GM12878 (cell line): ENCODE measurements at regions not wholly inside any gene's neighbourhood (a gene's known extent, or its start where the extent isn't known, plus 50 kb on each side); places are given as distances from the start of the nearest gene placed in this dataset.

Experiments used
- ATAC-seq: fragments of 200-7000 bp; cut with Tn5 transposase; 3 replicates; pipeline ENCODE4 v1.9.1; 2020; ENCODE audit warnings: mild to moderate bottlenecking, moderate library complexity
- BruUV-seq: library from RNA; stranded (reverse); fragments of 400-500 nt; replicated peaks from 2 replicates; lab custom pipeline; 2021; lab: Mats Ljungman, UMichigan
- CTCF ChIA-PET: fragments of 300-600 bp; sonication (Branson Sonifier 250); formaldehyde crosslinking; extraction: SDS; loops from one replicate; lab custom pipeline; 2021; ENCODE audit warnings: inconsistent platforms; lab: Yijun Ruan, JAX
- POLR2A ChIA-PET: fragments of 350-600 bp; formaldehyde crosslinking; extraction: SDS; loops from one replicate; lab custom pipeline; 2021; ENCODE audit warnings: inconsistent platforms; lab: Charles Lee
- RAD21 ChIA-PET: fragments of 300-600 bp; sonication (Branson Sonifier 250); formaldehyde crosslinking; loops from one replicate; lab custom pipeline; 2023; ENCODE audit warnings: antibody characterized with exemption; ENCODE audit not compliant: unreplicated experiment; lab: Charles Lee
- SMC1A ChIA-PET: fragments of 300-600 bp; sonication (Branson Sonifier 250); formaldehyde crosslinking; loops from one replicate; lab custom pipeline; 2023; ENCODE audit not compliant: unreplicated experiment, uncharacterized antibody; lab: Charles Lee
- DNase-seq: peaks from one replicate; pipeline ENCODE4 v3.0.0-alpha.2; 2011; ENCODE audit warnings: low read depth, low spot score
- FAIRE-seq: peaks from 3 replicates; lab custom pipeline; 2011; peaks lifted over from hg19 to GRCh38; lab: Jason Lieb, UNC
- H2AFZ ChIP-seq: 2 replicates; pipeline ENCODE4 v1.6.0; 2011; ENCODE audit warnings: low read depth, low read length, control low read depth; ENCODE audit not compliant: control insufficient read depth
- H3K27ac ChIP-seq: 2 replicates; pipeline ENCODE4 v1.5.1; 2011; ENCODE audit warnings: control low read depth; ENCODE audit not compliant: control insufficient read depth, insufficient read depth
- H3K27me3 ChIP-seq, 2 experiments: replicated peaks in 1 of 2; 2 replicates each; pipeline versions ENCODE4 v1.6.0 to v1.6.1; 2011; ENCODE audit warnings: low read length in 1 of 2; ENCODE audit not compliant: control insufficient read depth in 2 of 2, insufficient read depth in 2 of 2
- H3K36me3 ChIP-seq, 2 experiments: 2 replicates each; pipeline ENCODE4 v1.5.1; 2011; ENCODE audit warnings: low read length in 1 of 2; ENCODE audit not compliant: control insufficient read depth in 2 of 2, insufficient read depth in 2 of 2
- H3K4me1 ChIP-seq: 2 replicates; pipeline ENCODE4 v1.6.1; 2011; ENCODE audit warnings: mild to moderate bottlenecking, low read length, moderate library complexity, mixed read lengths; ENCODE audit not compliant: control insufficient read depth, insufficient read depth
- H3K4me2 ChIP-seq: 2 replicates; pipeline ENCODE4 v1.6.0; 2011; ENCODE audit warnings: control low read depth; ENCODE audit not compliant: control insufficient read depth, insufficient read depth
- H3K4me3 ChIP-seq: fragments of 200-600 bp; sonication (generic); 2 replicates; pipeline ENCODE4 v1.5.1; 2016
- H3K79me2 ChIP-seq: 2 replicates; pipeline ENCODE4 v1.6.0; 2011; ENCODE audit warnings: low read length; ENCODE audit not compliant: control insufficient read depth, insufficient read depth
- H3K9ac ChIP-seq: 2 replicates; pipeline ENCODE4 v1.8.0; 2011; ENCODE audit warnings: low read length, control low read depth, mixed read lengths; ENCODE audit not compliant: control insufficient read depth, insufficient read depth
- H3K9me3 ChIP-seq: replicated peaks from 3 replicates; pipeline ENCODE4 v1.5.1; 2011; ENCODE audit warnings: mild to moderate bottlenecking, low read length; ENCODE audit not compliant: control insufficient read depth, insufficient read depth
- H4K20me1 ChIP-seq: 2 replicates; pipeline ENCODE4 v1.6.0; 2011; ENCODE audit not compliant: control insufficient read depth, insufficient read depth
- ATF7 ChIP-seq: fragments of 450-650 bp; IDR thresholded peaks from 2 replicates; pipeline ENCODE4 v1.6.1; 2016; ENCODE audit warnings: low read depth, mild to moderate bottlenecking
- CBFB ChIP-seq: IDR thresholded peaks from 2 replicates; pipeline ENCODE4 v1.6.1; 2016; ENCODE audit warnings: antibody characterized with exemption, low read depth
- CEBPZ ChIP-seq: fragments of 150-350 bp; IDR thresholded peaks from 2 replicates; pipeline ENCODE4 v1.6.1; 2016; ENCODE audit warnings: low read depth, low read length
- CHD2 ChIP-seq: IDR thresholded peaks from 2 replicates; pipeline ENCODE4 v1.6.1; 2011; ENCODE audit warnings: low read depth, low read length, improper control_type of control experiment, borderline replicate concordance
- E2F8 ChIP-seq: fragments of 450-650 bp; IDR thresholded peaks from 2 replicates; pipeline ENCODE4 v1.6.1; 2018; ENCODE audit warnings: mild to moderate bottlenecking, low read depth, moderate library complexity; ENCODE audit not compliant: partially characterized antibody
- EED ChIP-seq: sonication (generic); IDR thresholded peaks from 2 replicates; pipeline ENCODE4 v1.6.1; 2016; ENCODE audit warnings: antibody characterized with exemption, low read depth
- ETV6 ChIP-seq, 2 experiments: fragments of 450-650 bp in 1 of 2; IDR thresholded peaks in 1 of 2; conservative IDR thresholded peaks in 1 of 2; 2 replicates each; pipeline ENCODE4 v1.6.1; 2014; ENCODE audit warnings: antibody characterized with exemption in 1 of 2, borderline replicate concordance in 1 of 2, low read depth in 1 of 2, mild to moderate bottlenecking in 1 of 2, moderate library complexity in 1 of 2
- FOS ChIP-seq: IDR thresholded peaks from 3 replicates; pipeline ENCODE4 v1.6.1; 2011; ENCODE audit warnings: borderline replicate concordance; ENCODE audit not compliant: insufficient read length; ENCODE audit errors: extremely low read depth
- JUND ChIP-seq: IDR thresholded peaks from 2 replicates; pipeline ENCODE4 v1.6.1; 2012; ENCODE audit warnings: low read depth, mild to moderate bottlenecking, low read length, improper control_type of control experiment, moderate library complexity
- MEF2A ChIP-seq: IDR thresholded peaks from 2 replicates; pipeline ENCODE4 v1.6.1; 2011; ENCODE audit warnings: low read depth, mild to moderate bottlenecking, low read length, moderate library complexity; ENCODE audit not compliant: insufficient read depth
- NFXL1 ChIP-seq: fragments of 450-650 bp; IDR thresholded peaks from 2 replicates; pipeline ENCODE4 v1.6.1; 2017; ENCODE audit warnings: antibody characterized with exemption, mild to moderate bottlenecking, borderline replicate concordance
- RFX5 ChIP-seq: IDR thresholded peaks from 2 replicates; pipeline ENCODE4 v1.6.1; 2011; ENCODE audit warnings: low read depth, low read length, improper control_type of control experiment
- RUNX3 ChIP-seq: IDR thresholded peaks from 2 replicates; pipeline ENCODE4 v1.6.1; 2012; ENCODE audit warnings: low read length, inconsistent platforms
- USF2 ChIP-seq: IDR thresholded peaks from 2 replicates; pipeline ENCODE4 v1.6.1; 2011; ENCODE audit warnings: low read depth, low read length, improper control_type of control experiment, borderline replicate concordance
- WGBS: methylation state at CpG from one replicate; pipeline ENCODE4 v1.1.6; 2016; ENCODE audit warnings: low lambda C conversion rate; ENCODE audit not compliant: insufficient replicate concordance, insufficient coverage; ENCODE audit errors: missing lambda C conversion rate; 5-methylcytosine and 5-hydroxymethylcytosine counted together
- in situ Hi-C: fragments of 300-500 bp; cut with MboI; formaldehyde crosslinking; loops from 9 replicates; pipeline ENCODE4 v1.14.3; 2018; ENCODE audit warnings: mixed read lengths
- intact Hi-C: fragments of 100-400 bp; cut with micrococcal nuclease; formaldehyde crosslinking; loops from one replicate; pipeline ENCODE4 v1.14.2; 2022; ENCODE audit not compliant: unreplicated experiment

GRCh38 chr20:19027971-19028370 is 184.5 kb upstream of the SLC24A3 start:
- FAIRE-seq, result no peak
- in situ Hi-C loops, result no loop called here
- POLR2A ChIA-PET, result no interaction called here
- no peak for TF ChIP-seq ETV6 (conservative IDR thresholded peaks at IDR 0.05 in 1 of 2, IDR thresholded peaks at IDR 0.05 in 1 of 2; ENCODE audit: borderline replicate concordance in 1 of 2, low read depth in 1 of 2)
- no peak for TF ChIP-seq E2F8
- no peak for TF ChIP-seq USF2
- no peak for TF ChIP-seq JUND
- TF ChIP-seq CBFB, result no peak
- TF ChIP-seq EED, result no peak
- TF ChIP-seq CEBPZ, result no peak
- TF ChIP-seq MEF2A, result no peak
- TF ChIP-seq FOS, result no peak
- TF ChIP-seq CHD2, result no peak
- TF ChIP-seq NFXL1, result no peak
- no peak for TF ChIP-seq RFX5
- no peak for TF ChIP-seq RUNX3
- no peak for TF ChIP-seq ATF7

More at GRCh38 chr20:19027971-19028370, 184.5 kb upstream of the SLC24A3 start:
- H4K20me1 ChIP-seq, result no peaks in the 10 kb centered on the region
- no peaks in the 10 kb centered on the region for H3K36me3 ChIP-seq
- H3K27me3 ChIP-seq, result no peaks in the 10 kb centered on the region
- intact Hi-C loops, result no loop called here
- CTCF ChIA-PET, result interaction anchor here (1.4 to 2.6 kb wide), 3 partner anchors 46 to 179 kb away, joined by 4 to 6 read pairs (median 4); no protein-coding TSS in a partner anchor
- H3K9ac ChIP-seq, result no peak overlapping the region
- H3K4me3 ChIP-seq, result no peak overlapping the region
- DNase-seq (no peak), ATAC-seq (no peak)
- no peaks in the 10 kb centered on the region for H3K79me2 ChIP-seq
- no peak overlapping the region for H3K27ac ChIP-seq
- H2AFZ ChIP-seq, result no peak overlapping the region
- 52% methylated on average over 8 of the region's 9 CpGs for WGBS
- SMC1A ChIA-PET, result interaction anchor here (2.9 kb wide), 1 partner anchor 44 kb away, joined by 21 read pairs; no protein-coding TSS in a partner anchor
- RAD21 ChIA-PET, result interaction anchor here (1.3 kb wide), 1 partner anchor 43 kb away, joined by 3 read pairs; no protein-coding TSS in a partner anchor
- H3K9me3 ChIP-seq, result no peaks in the 10 kb centered on the region
- no peak overlapping the region for H3K4me2 ChIP-seq
- no TSS peak for BruUV-seq
- H3K4me1 ChIP-seq, result peaks cover 12% of the 10 kb centered on the region
